Activated naive CD8-positive, alpha-beta T cell (primary cell): ENCODE measurements at regions not wholly inside any gene's neighbourhood (a gene's known extent, or its start where the extent isn't known, plus 50 kb on each side); places are given as distances from the start of the nearest gene placed in this dataset.

ENCODE experiments used
- H3K27ac Mint-ChIP-seq: one replicate; pipeline ENCODE4 v1.8.0; 2021; ENCODE audit warnings: mixed read lengths
- H3K27me3 Mint-ChIP-seq: one replicate; pipeline ENCODE4 v1.8.0; 2021; ENCODE audit warnings: mixed read lengths
- H3K36me3 Mint-ChIP-seq: one replicate; pipeline ENCODE4 v1.8.0; 2021; ENCODE audit warnings: mixed read lengths
- H3K4me1 Mint-ChIP-seq: one replicate; pipeline ENCODE4 v1.8.0; 2021; ENCODE audit warnings: low read depth, mixed read lengths
- H3K4me3 Mint-ChIP-seq: one replicate; pipeline ENCODE4 v1.8.0; 2021; ENCODE audit warnings: mild to moderate bottlenecking, mixed read lengths
- H3K9me3 Mint-ChIP-seq: one replicate; pipeline ENCODE4 v1.8.0; 2021; ENCODE audit warnings: low read depth, mixed read lengths

- H3K4me3 Mint-ChIP-seq: no peak overlapping the region
- H3K27ac Mint-ChIP-seq: peak overlapping the region; percentile 92
- H3K27me3 Mint-ChIP-seq: peaks cover 12% of the 10 kb centered on the region
- no peaks in the 10 kb centered on the region for H3K36me3 Mint-ChIP-seq
- no peaks in the 10 kb centered on the region for H3K9me3 Mint-ChIP-seq
- H3K4me1 Mint-ChIP-seq: peaks cover 35% of the 10 kb centered on the region
Observed at GRCh38 chr9:91048749-91049148, 247.1 kb downstream of the SYK start.

- Mint-ChIP-seq H3K36me3 (no peaks in the 10 kb centered on the region), H3K4me1 (peaks cover 29% of the 10 kb centered on the region), H3K9me3 (no peaks in the 10 kb centered on the region), H3K4me3 (no peak overlapping the region), H3K27me3 (no peaks in the 10 kb centered on the region), H3K27ac (peak overlapping the region; percentile 73)
Observed at GRCh38 chr9:91053824-91054223, 252.2 kb downstream of the SYK start.

GRCh38 chr9:91055845-91056244, 254.2 kb downstream of the SYK start:
- H3K4me1 Mint-ChIP-seq: peaks cover 32% of the 10 kb centered on the region
- no peaks in the 10 kb centered on the region for H3K9me3 Mint-ChIP-seq
- H3K4me3 Mint-ChIP-seq: no peak overlapping the region
- H3K27ac Mint-ChIP-seq: peak overlapping the region; percentile 51
- H3K36me3 Mint-ChIP-seq: no peaks in the 10 kb centered on the region
- H3K27me3 Mint-ChIP-seq: no peaks in the 10 kb centered on the region

- Mint-ChIP-seq H3K27ac (no peak overlapping the region), H3K36me3 (no peaks in the 10 kb centered on the region), H3K4me1 (peaks cover 32% of the 10 kb centered on the region), H3K27me3 (no peaks in the 10 kb centered on the region), H3K9me3 (no peaks in the 10 kb centered on the region), H3K4me3 (no peak overlapping the region)
Observed at GRCh38 chr9:91056486-91056885, 254.9 kb downstream of the SYK start.

GRCh38 chr9:91056917-91057316, 255.3 kb downstream of the SYK start:
- Mint-ChIP-seq H3K36me3 (no peaks in the 10 kb centered on the region), H3K4me1 (peaks cover 32% of the 10 kb centered on the region), H3K4me3 (no peak overlapping the region), H3K9me3 (no peaks in the 10 kb centered on the region), H3K27ac (no peak overlapping the region), H3K27me3 (no peaks in the 10 kb centered on the region)

DNA sequence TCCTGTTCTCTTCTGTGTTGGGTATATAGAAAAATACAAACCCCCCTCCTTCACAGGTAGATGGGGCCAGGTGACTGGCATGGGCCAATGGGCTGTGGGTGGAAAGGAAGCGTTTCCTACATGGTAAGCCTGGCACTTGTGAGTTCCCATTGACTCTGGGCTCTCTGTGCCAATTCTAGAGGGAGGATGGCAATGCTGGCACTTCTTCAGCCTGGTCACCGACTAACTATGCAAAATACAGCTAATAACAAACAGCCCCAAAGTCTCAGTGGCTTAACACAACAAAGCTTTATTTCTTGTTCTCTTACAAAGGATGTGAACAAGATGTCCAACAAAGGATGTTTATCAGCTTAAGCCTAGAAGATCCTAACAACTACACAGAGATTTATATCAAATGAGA, 258.1 kb downstream of the SYK start:
- no peaks in the 10 kb centered on the region for H3K27me3 Mint-ChIP-seq
- no peaks in the 10 kb centered on the region for H3K36me3 Mint-ChIP-seq
- H3K4me1 Mint-ChIP-seq: peaks cover 21% of the 10 kb centered on the region
- H3K27ac Mint-ChIP-seq: no peak overlapping the region
- no peak overlapping the region for H3K4me3 Mint-ChIP-seq
- no peaks in the 10 kb centered on the region for H3K9me3 Mint-ChIP-seq

- Mint-ChIP-seq H3K9me3 (no peaks in the 10 kb centered on the region), H3K27me3 (no peaks in the 10 kb centered on the region), H3K27ac (peak overlapping the region; percentile 36), H3K4me3 (no peak overlapping the region), H3K36me3 (no peaks in the 10 kb centered on the region), H3K4me1 (peaks cover 16% of the 10 kb centered on the region)
Observed at GRCh38 chr9:91060520-91061343, 259.1 kb downstream of the SYK start.

DNA sequence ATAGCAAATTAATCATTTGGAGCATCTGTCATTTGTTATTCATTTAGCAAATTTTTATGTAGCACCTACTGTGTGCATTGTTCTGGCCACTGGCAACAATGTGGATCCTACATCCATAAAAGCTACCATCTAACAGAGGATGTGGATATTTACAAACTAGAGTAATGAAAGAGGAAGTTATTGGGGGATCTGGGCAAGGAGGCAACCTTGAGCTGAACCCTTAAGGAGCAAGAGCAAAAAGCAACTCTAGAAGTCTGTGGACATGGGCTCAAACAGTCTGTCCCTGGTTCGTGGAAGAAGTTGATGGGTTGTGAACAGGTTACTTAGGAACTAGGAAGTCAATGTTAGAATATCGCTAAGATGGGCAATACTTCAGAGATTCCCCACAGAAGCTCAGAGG, 259.9 kb downstream of the SYK start:
- Mint-ChIP-seq H3K27me3 (no peaks in the 10 kb centered on the region), H3K4me1 (peaks cover 9% of the 10 kb centered on the region), H3K9me3 (no peaks in the 10 kb centered on the region), H3K36me3 (no peaks in the 10 kb centered on the region), H3K27ac (peak overlapping the region; percentile 36), H3K4me3 (no peak overlapping the region)

GRCh38 chr9:91062281-91062680, 260.7 kb downstream of the SYK start:
- Mint-ChIP-seq H3K4me3 (no peak overlapping the region), H3K27me3 (no peaks in the 10 kb centered on the region), H3K9me3 (no peaks in the 10 kb centered on the region), H3K36me3 (no peaks in the 10 kb centered on the region), H3K27ac (no peak overlapping the region), H3K4me1 (peaks cover 7% of the 10 kb centered on the region)

DNA sequence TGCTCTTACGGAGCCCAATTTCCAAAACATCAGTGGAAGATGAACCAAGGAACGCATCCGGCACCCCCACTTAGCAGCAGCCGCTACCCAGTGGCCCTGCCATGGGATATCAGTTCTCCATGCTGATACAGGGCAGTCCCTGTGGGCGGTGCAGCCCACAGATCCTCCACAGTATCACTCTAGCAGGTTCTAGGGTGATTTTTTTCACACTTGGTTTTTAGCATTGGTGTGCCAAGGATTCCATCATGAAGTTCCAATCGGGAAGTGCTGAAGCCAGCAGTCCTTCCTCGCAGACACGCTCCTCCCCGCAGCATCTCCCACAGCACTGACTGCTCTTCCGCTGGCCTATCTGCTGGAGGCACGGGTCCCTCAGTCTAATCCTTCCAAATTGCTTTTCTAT, 261.9 kb downstream of the SYK start:
- H3K4me1 Mint-ChIP-seq: peaks cover 6% of the 10 kb centered on the region
- H3K9me3 Mint-ChIP-seq: no peaks in the 10 kb centered on the region
- no peak overlapping the region for H3K27ac Mint-ChIP-seq
- no peak overlapping the region for H3K4me3 Mint-ChIP-seq
- no peaks in the 10 kb centered on the region for H3K27me3 Mint-ChIP-seq
- no peaks in the 10 kb centered on the region for H3K36me3 Mint-ChIP-seq

DNA sequence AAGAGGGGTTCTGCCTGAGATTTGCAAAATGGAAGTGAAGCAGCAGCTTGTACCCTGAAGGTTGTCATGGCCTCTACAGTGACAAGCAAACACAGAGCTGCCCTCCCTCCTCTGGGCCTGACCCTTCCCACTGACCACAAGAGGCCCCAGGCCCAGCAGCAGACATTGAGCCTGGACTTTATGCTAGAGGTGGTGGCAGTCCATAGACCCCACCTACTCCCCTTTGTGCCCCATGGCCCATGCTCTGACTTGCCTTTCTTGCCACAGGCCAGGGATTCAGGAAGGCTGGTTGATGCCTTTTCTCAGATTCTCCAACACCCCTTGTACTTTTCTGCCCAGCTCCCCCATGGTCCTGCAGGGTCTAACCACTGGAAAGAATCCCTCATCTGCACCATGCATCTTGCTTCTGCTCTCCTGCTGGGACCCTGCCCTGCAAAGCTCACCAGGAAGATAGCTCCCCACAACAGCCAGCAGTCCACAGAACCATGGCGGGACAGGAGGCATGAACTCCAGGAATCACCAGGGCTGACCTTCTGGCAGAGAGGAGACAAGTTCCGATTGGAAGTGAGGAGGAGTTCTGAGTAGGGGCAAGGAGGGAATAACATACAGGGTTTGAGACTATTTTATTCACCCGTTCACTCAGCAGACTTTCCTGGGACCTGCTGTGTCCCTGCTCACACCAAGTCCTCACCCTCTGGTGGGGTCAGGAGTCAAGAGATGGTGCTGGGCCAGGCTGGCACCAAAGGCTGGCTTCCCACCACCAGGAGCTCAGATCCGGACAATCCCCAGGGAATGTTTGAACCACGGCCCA, 263.8 kb downstream of the SYK start:
- no peaks in the 10 kb centered on the region for H3K27me3 Mint-ChIP-seq
- H3K36me3 Mint-ChIP-seq: no peaks in the 10 kb centered on the region
- no peak overlapping the region for H3K27ac Mint-ChIP-seq
- H3K4me1 Mint-ChIP-seq: peaks cover 5% of the 10 kb centered on the region
- no peaks in the 10 kb centered on the region for H3K9me3 Mint-ChIP-seq
- no peak overlapping the region for H3K4me3 Mint-ChIP-seq

DNA sequence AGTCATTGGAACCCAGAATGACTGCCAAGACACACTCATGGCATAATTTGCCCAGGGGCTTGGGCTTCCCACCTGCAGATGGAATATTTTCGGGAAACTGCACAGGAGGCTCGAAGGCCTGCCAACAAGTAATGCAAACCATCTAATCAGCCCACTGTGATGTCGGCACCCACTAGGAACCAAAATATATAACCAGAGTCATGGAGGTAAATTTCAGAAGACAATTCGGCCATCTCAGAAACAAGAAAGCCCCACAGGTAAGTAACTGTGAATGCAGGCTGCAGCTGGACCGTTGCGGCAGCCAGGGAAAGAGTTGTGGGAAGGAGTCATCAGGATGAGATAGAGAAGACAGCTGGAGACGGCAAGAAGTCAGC, 264.4 kb downstream of the SYK start:
- Mint-ChIP-seq H3K27me3 (no peaks in the 10 kb centered on the region), H3K36me3 (no peaks in the 10 kb centered on the region), H3K4me3 (no peak overlapping the region), H3K4me1 (peaks cover 1% of the 10 kb centered on the region), H3K27ac (no peak overlapping the region), H3K9me3 (no peaks in the 10 kb centered on the region)

DNA sequence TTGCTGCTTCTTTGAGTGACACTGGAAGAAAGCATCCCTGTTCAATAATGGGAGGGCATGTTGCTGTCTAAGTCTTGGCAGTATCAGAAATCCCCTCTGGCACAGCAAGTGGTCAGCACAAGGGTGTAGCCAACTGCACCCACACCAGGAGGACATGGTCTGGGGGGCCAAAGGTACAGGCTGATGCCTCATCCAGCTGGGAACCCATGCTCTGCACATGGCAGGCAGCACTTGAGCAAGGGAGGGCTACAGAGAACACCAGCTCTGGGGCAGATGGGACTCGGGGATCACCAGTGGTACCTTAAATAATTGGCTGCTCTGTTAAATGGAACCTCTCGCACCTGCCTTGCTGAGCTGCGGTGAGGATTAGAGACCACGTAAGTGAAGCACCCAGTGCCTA, 265.2 kb downstream of the SYK start:
- Mint-ChIP-seq H3K36me3 (no peaks in the 10 kb centered on the region), H3K27ac (no peak overlapping the region), H3K4me1 (peaks cover 8% of the 10 kb centered on the region), H3K9me3 (no peaks in the 10 kb centered on the region), H3K4me3 (no peak overlapping the region), H3K27me3 (no peaks in the 10 kb centered on the region)

DNA sequence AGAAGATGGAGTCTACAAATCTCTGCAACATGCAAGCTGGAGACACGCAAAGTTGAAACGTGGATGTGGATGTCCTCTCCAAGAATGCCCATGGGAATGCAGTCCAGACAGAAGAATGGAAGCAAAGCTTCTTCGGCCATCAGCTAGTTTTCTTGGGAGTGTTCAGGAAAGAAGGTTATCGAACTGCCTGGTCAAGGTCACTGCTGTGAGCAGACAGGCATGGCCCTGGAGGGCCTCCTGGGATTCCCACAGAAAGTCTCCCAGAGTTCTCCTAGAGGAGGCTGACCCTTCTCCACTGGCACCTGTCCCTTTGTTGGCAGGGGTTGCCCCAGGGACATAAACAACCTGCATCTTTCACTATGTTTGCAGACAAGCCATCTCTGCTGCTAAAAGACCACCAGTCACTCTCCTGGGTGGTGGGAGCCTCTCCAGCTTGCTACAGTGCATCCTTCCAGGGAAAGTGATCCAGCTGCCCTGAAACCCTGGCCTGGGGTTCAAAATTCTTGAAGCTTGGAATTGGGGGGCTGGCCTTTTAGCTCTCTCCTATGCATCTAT, 265.8 kb downstream of the SYK start:
- Mint-ChIP-seq H3K4me3 (no peak overlapping the region), H3K36me3 (no peaks in the 10 kb centered on the region), H3K9me3 (no peaks in the 10 kb centered on the region), H3K27ac (no peak overlapping the region), H3K27me3 (no peaks in the 10 kb centered on the region), H3K4me1 (peaks cover 9% of the 10 kb centered on the region)

DNA sequence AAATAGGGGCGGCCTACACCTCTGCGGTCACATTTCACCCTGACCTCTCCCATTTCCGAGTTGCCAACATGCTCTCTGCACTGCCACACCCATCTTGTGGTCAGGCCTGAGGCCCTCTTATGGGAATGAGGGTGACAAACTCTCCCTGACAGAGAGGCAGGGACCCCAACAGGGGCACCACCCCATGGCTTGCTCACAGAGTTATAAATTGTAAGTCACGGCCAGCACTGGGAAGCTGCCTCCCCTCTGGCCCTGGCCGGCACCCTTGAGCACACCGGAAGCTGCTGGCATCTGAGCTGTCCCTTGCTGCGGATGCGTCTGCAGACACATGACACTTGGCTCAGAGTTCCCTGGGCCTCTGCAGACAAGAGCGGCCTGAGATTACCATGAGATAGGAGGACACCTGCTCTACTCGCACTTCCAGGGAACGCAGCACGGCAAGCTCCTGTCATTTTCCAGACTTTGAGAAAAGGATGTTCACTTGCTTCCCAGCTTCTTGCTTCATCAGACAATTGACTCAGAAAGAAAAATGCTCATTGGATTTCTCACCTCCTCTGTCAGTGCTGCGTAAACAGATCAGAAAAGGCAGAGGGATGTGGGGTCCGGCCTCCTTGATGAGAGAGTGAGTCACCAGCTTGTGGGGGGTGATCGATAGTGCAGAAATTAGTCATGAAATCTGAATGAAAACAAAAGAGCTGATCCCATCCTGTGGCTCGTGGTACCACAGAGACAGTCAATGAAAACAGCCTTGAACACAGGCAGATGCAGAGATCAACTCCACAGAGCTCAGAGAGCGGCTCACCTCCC, 269.8 kb downstream of the SYK start:
- Mint-ChIP-seq H3K9me3 (no peaks in the 10 kb centered on the region), H3K36me3 (no peaks in the 10 kb centered on the region), H3K4me3 (peak overlapping the region; percentile 2), H3K4me1 (peaks cover 9% of the 10 kb centered on the region), H3K27me3 (no peaks in the 10 kb centered on the region), H3K27ac (peak overlapping the region; percentile 90)
